ENCODE measurements at regions not wholly inside any gene's neighbourhood (a gene's known extent, or its start where the extent isn't known, plus 50 kb on each side); places are given as distances from the start of the nearest gene placed in this dataset.

DNA sequence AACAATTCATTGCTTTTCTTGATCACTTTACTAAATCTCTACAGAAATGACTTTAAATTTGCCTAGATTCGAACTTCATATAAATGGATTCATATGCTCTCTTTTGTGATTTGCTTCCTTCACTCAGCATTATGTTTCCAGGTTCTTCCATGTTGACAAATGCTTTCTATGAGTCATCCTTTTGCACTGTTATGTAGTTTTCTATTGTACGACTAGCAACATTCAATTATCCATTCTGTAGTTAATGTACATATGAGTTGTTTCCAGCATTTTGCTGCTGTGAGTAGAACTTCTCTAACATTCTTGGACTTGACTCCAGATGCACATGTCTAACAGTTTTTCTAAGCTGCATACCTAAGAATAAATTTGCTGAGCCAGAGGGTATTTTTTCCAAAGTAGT is 66.5 kb upstream of the NEUROD1 start:
- no peaks in the 10 kb centered on the region for H3K79me1 ChIP-seq (ENCODE audit: low read depth, low read length)
- WGBS, 2 donors (ENCODE audit: extremely low coverage in 2 of 2, insufficient read length in 2 of 2, insufficient replicate concordance in 1 of 2): no CpG with 5 or more reads among the region's 2 CpGs

DNA sequence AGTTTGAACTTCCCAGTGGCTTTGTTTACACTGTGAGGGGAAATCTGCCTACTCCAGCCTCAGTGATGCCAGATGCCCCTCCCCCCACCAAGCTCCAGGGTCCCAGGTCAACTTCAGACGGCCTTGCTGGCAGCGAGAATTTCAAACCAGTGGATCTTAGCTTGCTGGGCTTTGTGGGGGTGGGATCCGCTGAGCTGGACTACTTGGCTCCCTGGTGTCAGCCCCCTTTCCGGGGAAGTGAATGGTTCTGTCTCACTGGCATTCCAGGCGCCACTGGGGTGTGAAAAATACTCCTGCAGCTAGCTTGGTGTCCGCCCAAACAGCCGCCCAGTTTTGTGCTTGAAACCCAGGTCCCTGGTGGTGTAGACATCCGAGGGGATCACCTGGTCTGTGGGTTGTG is 70.0 kb upstream of the NEUROD1 start:
- H4K8ac ChIP-seq (ENCODE audit: low read depth, low read length): no peak overlapping the region
- no peak overlapping the region for H4K91ac ChIP-seq (ENCODE audit: low read depth, low read length, poor library complexity)
- H3K23ac ChIP-seq (ENCODE audit: low read depth, low read length, poor library complexity): no peak overlapping the region
- H3K9me3 ChIP-seq (replicated peaks in 1 of 2; ENCODE audit: control insufficient read depth in 2 of 2, insufficient read depth in 1 of 2, low read depth in 1 of 2, low read length in 2 of 2): peaks cover 2 to 22% of the 10 kb centered on the region in 2 donors
- no peak overlapping the region for H2BK15ac ChIP-seq (ENCODE audit: low read length)
- no peak overlapping the region for H3K4me2 ChIP-seq (ENCODE audit: insufficient read depth, low read length, poor library complexity, severe bottlenecking)
- H3K9ac ChIP-seq (ENCODE audit: low read depth, low read length, poor library complexity): no peak overlapping the region
- peak overlapping the region; percentile 65 for H3K18ac ChIP-seq (ENCODE audit: low read length)
- peaks cover 6 to 8% of the 10 kb centered on the region in 2 donors for H3K4me1 ChIP-seq (ENCODE audit: control insufficient read depth in 2 of 2, insufficient read depth in 1 of 2, low read depth in 1 of 2, low read length in 2 of 2)
- H3K27ac ChIP-seq (replicated peaks; ENCODE audit: low read length): no peak overlapping the region
- no peak overlapping the region for H2BK120ac ChIP-seq (ENCODE audit: low read depth, low read length)
- H3K79me1 ChIP-seq (ENCODE audit: low read depth, low read length): no peaks in the 10 kb centered on the region
- no peak overlapping the region for H2BK5ac ChIP-seq (ENCODE audit: low read length)
- DNase-seq (ENCODE audit: low spot score): no peak
- no peak overlapping the region for H2BK12ac ChIP-seq (ENCODE audit: low read length)
- H2AFZ ChIP-seq (ENCODE audit: low read length): peak overlapping the region; percentile 14
- no peak overlapping the region for H2AK5ac ChIP-seq (ENCODE audit: low read depth, low read length)
- H3K27me3 ChIP-seq (ENCODE audit: control insufficient read depth in 3 of 3, insufficient read depth in 3 of 3, low read depth in 1 of 3, low read length in 3 of 3): no peaks in the 10 kb centered on the region
- no peak overlapping the region for H3K4me3 ChIP-seq (ENCODE audit: low read length in 2 of 2)
- WGBS, 2 donors (ENCODE audit: extremely low coverage in 2 of 2, insufficient read length in 2 of 2, insufficient replicate concordance in 1 of 2): no CpG with 5 or more reads among the region's 8 CpGs
- H3K36me3 ChIP-seq (replicated peaks in 1 of 2; ENCODE audit: control insufficient read depth in 2 of 2, insufficient read depth in 2 of 2, low read length in 2 of 2): no peaks in the 10 kb centered on the region
- no peak overlapping the region for H3K4ac ChIP-seq (ENCODE audit: low read length)
- no peak overlapping the region for H3K14ac ChIP-seq (ENCODE audit: low read length)

More for the DNA sequence above, 66.5 kb upstream of the NEUROD1 start:
- Histone ChIP-seq H3K27ac (replicated peaks; ENCODE audit: low read length) (no peak overlapping the region), H2BK15ac (ENCODE audit: low read length) (no peak overlapping the region), H2AK5ac (ENCODE audit: low read depth, low read length) (no peak overlapping the region), H3K27me3 (ENCODE audit: control insufficient read depth in 3 of 3, insufficient read depth in 3 of 3, low read depth in 1 of 3, low read length in 3 of 3) (no peaks in the 10 kb centered on the region), H3K18ac (ENCODE audit: low read length) (no peak overlapping the region), H3K4me3 (ENCODE audit: low read length in 2 of 2) (no peak overlapping the region), H3K4me1 (ENCODE audit: control insufficient read depth in 2 of 2, insufficient read depth in 1 of 2, low read depth in 1 of 2, low read length in 2 of 2) (peaks cover 0 to 3% of the 10 kb centered on the region in 2 donors), H3K4ac (ENCODE audit: low read length) (no peak overlapping the region), H3K4me2 (ENCODE audit: insufficient read depth, low read length, poor library complexity, severe bottlenecking) (no peak overlapping the region), H2BK12ac (ENCODE audit: low read length) (no peak overlapping the region), H3K14ac (ENCODE audit: low read length) (no peak overlapping the region), H4K8ac (ENCODE audit: low read depth, low read length) (no peak overlapping the region), H2BK120ac (ENCODE audit: low read depth, low read length) (no peak overlapping the region), H3K9ac (ENCODE audit: low read depth, low read length, poor library complexity) (no peak overlapping the region), H3K36me3 (replicated peaks in 1 of 2; ENCODE audit: control insufficient read depth in 2 of 2, insufficient read depth in 2 of 2, low read length in 2 of 2) (no peaks in the 10 kb centered on the region), H3K9me3 (replicated peaks in 1 of 2; ENCODE audit: control insufficient read depth in 2 of 2, insufficient read depth in 1 of 2, low read depth in 1 of 2, low read length in 2 of 2) (peaks cover 2 to 22% of the 10 kb centered on the region in 2 donors), H4K91ac (ENCODE audit: low read depth, low read length, poor library complexity) (no peak overlapping the region), H2BK5ac (ENCODE audit: low read length) (no peak overlapping the region), H2AFZ (ENCODE audit: low read length) (no peak overlapping the region), H3K23ac (ENCODE audit: low read depth, low read length, poor library complexity) (no peak overlapping the region)
- DNase-seq (ENCODE audit: low spot score): no peak

GRCh38 chr2:181751266-181752030 is 71.1 kb upstream of the NEUROD1 start:
- Histone ChIP-seq H2BK12ac (ENCODE audit: low read length) (no peak overlapping the region), H2AK5ac (ENCODE audit: low read depth, low read length) (no peak overlapping the region), H3K23ac (ENCODE audit: low read depth, low read length, poor library complexity) (no peak overlapping the region), H3K9ac (ENCODE audit: low read depth, low read length, poor library complexity) (no peak overlapping the region), H2BK15ac (ENCODE audit: low read length) (no peak overlapping the region), H4K91ac (ENCODE audit: low read depth, low read length, poor library complexity) (no peak overlapping the region), H3K36me3 (replicated peaks in 1 of 2; ENCODE audit: control insufficient read depth in 2 of 2, insufficient read depth in 2 of 2, low read length in 2 of 2) (no peaks in the 10 kb centered on the region), H3K9me3 (replicated peaks in 1 of 2; ENCODE audit: control insufficient read depth in 2 of 2, insufficient read depth in 1 of 2, low read depth in 1 of 2, low read length in 2 of 2) (peaks cover 2 to 17% of the 10 kb centered on the region in 2 donors), H2BK5ac (ENCODE audit: low read length) (no peak overlapping the region), H3K27me3 (ENCODE audit: control insufficient read depth in 3 of 3, insufficient read depth in 3 of 3, low read depth in 1 of 3, low read length in 3 of 3) (no peaks in the 10 kb centered on the region), H3K27ac (replicated peaks; ENCODE audit: low read length) (no peak overlapping the region), H2BK120ac (ENCODE audit: low read depth, low read length) (no peak overlapping the region), H2AFZ (ENCODE audit: low read length) (no peak overlapping the region), H3K79me1 (ENCODE audit: low read depth, low read length) (no peaks in the 10 kb centered on the region), H3K4me2 (ENCODE audit: insufficient read depth, low read length, poor library complexity, severe bottlenecking) (no peak overlapping the region), H3K4me3 (ENCODE audit: low read length in 2 of 2) (no peak overlapping the region), H3K4ac (ENCODE audit: low read length) (no peak overlapping the region), H4K8ac (ENCODE audit: low read depth, low read length) (no peak overlapping the region), H3K4me1 (ENCODE audit: control insufficient read depth in 2 of 2, insufficient read depth in 1 of 2, low read depth in 1 of 2, low read length in 2 of 2) (peaks cover 6 to 8% of the 10 kb centered on the region in 2 donors), H3K14ac (ENCODE audit: low read length) (no peak overlapping the region), H3K18ac (ENCODE audit: low read length) (no peak overlapping the region)
- no CpG with 5 or more reads among the region's 6 CpGs for WGBS, 2 donors (ENCODE audit: extremely low coverage in 2 of 2, insufficient read length in 2 of 2, insufficient replicate concordance in 1 of 2)
- no peak for DNase-seq (ENCODE audit: low spot score)

GRCh38 chr2:181752301-181752700 is 72.0 kb upstream of the NEUROD1 start:
- DNase-seq (ENCODE audit: low spot score): no peak
- Histone ChIP-seq H2BK5ac (ENCODE audit: low read length) (no peak overlapping the region), H2BK12ac (ENCODE audit: low read length) (no peak overlapping the region), H4K8ac (ENCODE audit: low read depth, low read length) (no peak overlapping the region), H3K79me1 (ENCODE audit: low read depth, low read length) (no peaks in the 10 kb centered on the region), H3K4me3 (ENCODE audit: low read length in 2 of 2) (no peak overlapping the region), H3K23ac (ENCODE audit: low read depth, low read length, poor library complexity) (no peak overlapping the region), H4K91ac (ENCODE audit: low read depth, low read length, poor library complexity) (no peak overlapping the region), H2BK120ac (ENCODE audit: low read depth, low read length) (no peak overlapping the region), H2AFZ (ENCODE audit: low read length) (no peak overlapping the region), H3K9me3 (replicated peaks in 1 of 2; ENCODE audit: control insufficient read depth in 2 of 2, insufficient read depth in 1 of 2, low read depth in 1 of 2, low read length in 2 of 2) (peaks cover 2 to 8% of the 10 kb centered on the region in 2 donors), H3K9ac (ENCODE audit: low read depth, low read length, poor library complexity) (no peak overlapping the region), H2AK5ac (ENCODE audit: low read depth, low read length) (no peak overlapping the region), H3K27ac (replicated peaks; ENCODE audit: low read length) (no peak overlapping the region), H2BK15ac (ENCODE audit: low read length) (no peak overlapping the region), H3K4me2 (ENCODE audit: insufficient read depth, low read length, poor library complexity, severe bottlenecking) (no peak overlapping the region), H3K36me3 (replicated peaks in 1 of 2; ENCODE audit: control insufficient read depth in 2 of 2, insufficient read depth in 2 of 2, low read length in 2 of 2) (no peaks in the 10 kb centered on the region), H3K4me1 (ENCODE audit: control insufficient read depth in 2 of 2, insufficient read depth in 1 of 2, low read depth in 1 of 2, low read length in 2 of 2) (peaks cover 6 to 8% of the 10 kb centered on the region in 2 donors), H3K4ac (ENCODE audit: low read length) (no peak overlapping the region), H3K18ac (ENCODE audit: low read length) (no peak overlapping the region), H3K27me3 (ENCODE audit: control insufficient read depth in 3 of 3, insufficient read depth in 3 of 3, low read depth in 1 of 3, low read length in 3 of 3) (no peaks in the 10 kb centered on the region), H3K14ac (ENCODE audit: low read length) (no peak overlapping the region)
- WGBS, 2 donors (ENCODE audit: extremely low coverage in 2 of 2, insufficient read length in 2 of 2, insufficient replicate concordance in 1 of 2): no CpG with 5 or more reads among the region's 1 CpG

Measured in neuronal stem cell (in vitro differentiated cells).